ENCODE measurements at regions not wholly inside any gene's neighbourhood (a gene's known extent, or its start where the extent isn't known, plus 50 kb on each side); places are given as distances from the start of the nearest gene placed in this dataset.

- H3K4me1 ChIP-seq (ENCODE audit: control insufficient read depth, insufficient read depth, low read length) = no peaks in the 10 kb centered on the region
- H3K36me3 ChIP-seq (ENCODE audit: insufficient read depth, low read length) = no peaks in the 10 kb centered on the region
- no peaks in the 10 kb centered on the region for H3K9me3 ChIP-seq (replicated peaks; ENCODE audit: low read length)
- no peak overlapping the region for H3K4me2 ChIP-seq (ENCODE audit: low read length)
- H3K9ac ChIP-seq (ENCODE audit: low read depth, low read length) = no peak overlapping the region
- no peaks in the 10 kb centered on the region for H3K27me3 ChIP-seq (ENCODE audit: control insufficient read depth, insufficient read depth, low read length)
- H3K4me3 ChIP-seq (ENCODE audit: low read length) = no peak overlapping the region
Measured at GRCh38 chr7:136166521-136166920, 189.4 kb upstream of the MTPN start.

- Histone ChIP-seq H3K36me3 (ENCODE audit: insufficient read depth, low read length) (no peaks in the 10 kb centered on the region), H3K9me3 (replicated peaks; ENCODE audit: low read length) (no peaks in the 10 kb centered on the region), H3K4me2 (ENCODE audit: low read length) (no peak overlapping the region), H3K4me1 (ENCODE audit: control insufficient read depth, insufficient read depth, low read length) (no peaks in the 10 kb centered on the region), H3K27me3 (ENCODE audit: control insufficient read depth, insufficient read depth, low read length) (no peaks in the 10 kb centered on the region), H3K9ac (ENCODE audit: low read depth, low read length) (no peak overlapping the region), H3K4me3 (ENCODE audit: low read length) (no peak overlapping the region)
Measured at GRCh38 chr7:136163340-136163801, 186.2 kb upstream of the MTPN start.

- no peak overlapping the region for H3K4me3 ChIP-seq (ENCODE audit: low read length)
- H3K27me3 ChIP-seq (ENCODE audit: control insufficient read depth, insufficient read depth, low read length) = no peaks in the 10 kb centered on the region
- H3K9ac ChIP-seq (ENCODE audit: low read depth, low read length) = no peak overlapping the region
- no peaks in the 10 kb centered on the region for H3K4me1 ChIP-seq (ENCODE audit: control insufficient read depth, insufficient read depth, low read length)
- H3K9me3 ChIP-seq (replicated peaks; ENCODE audit: low read length) = no peaks in the 10 kb centered on the region
- H3K4me2 ChIP-seq (ENCODE audit: low read length) = no peak overlapping the region
- H3K36me3 ChIP-seq (ENCODE audit: insufficient read depth, low read length) = no peaks in the 10 kb centered on the region
Measured at GRCh38 chr7:136150311-136150710, 173.2 kb upstream of the MTPN start.

GRCh38 chr7:136148920-136149319 lies 171.8 kb upstream of the MTPN start:
- Histone ChIP-seq H3K9me3 (replicated peaks; ENCODE audit: low read length) (no peaks in the 10 kb centered on the region), H3K9ac (ENCODE audit: low read depth, low read length) (no peak overlapping the region), H3K4me1 (ENCODE audit: control insufficient read depth, insufficient read depth, low read length) (no peaks in the 10 kb centered on the region), H3K36me3 (ENCODE audit: insufficient read depth, low read length) (no peaks in the 10 kb centered on the region), H3K27me3 (ENCODE audit: control insufficient read depth, insufficient read depth, low read length) (no peaks in the 10 kb centered on the region), H3K4me2 (ENCODE audit: low read length) (no peak overlapping the region), H3K4me3 (ENCODE audit: low read length) (no peak overlapping the region)

- no peaks in the 10 kb centered on the region for H3K9me3 ChIP-seq (replicated peaks; ENCODE audit: low read length)
- H3K27me3 ChIP-seq (ENCODE audit: control insufficient read depth, insufficient read depth, low read length) = no peaks in the 10 kb centered on the region
- no peak overlapping the region for H3K4me2 ChIP-seq (ENCODE audit: low read length)
- no peak overlapping the region for H3K4me3 ChIP-seq (ENCODE audit: low read length)
- H3K4me1 ChIP-seq (ENCODE audit: control insufficient read depth, insufficient read depth, low read length) = no peaks in the 10 kb centered on the region
- no peaks in the 10 kb centered on the region for H3K36me3 ChIP-seq (ENCODE audit: insufficient read depth, low read length)
- H3K9ac ChIP-seq (ENCODE audit: low read depth, low read length) = no peak overlapping the region
Measured at GRCh38 chr7:136146925-136147324, 169.8 kb upstream of the MTPN start.

GRCh38 chr7:136144182-136144581 lies 167.0 kb upstream of the MTPN start:
- Histone ChIP-seq H3K9ac (ENCODE audit: low read depth, low read length) (no peak overlapping the region), H3K4me2 (ENCODE audit: low read length) (no peak overlapping the region), H3K4me3 (ENCODE audit: low read length) (no peak overlapping the region), H3K36me3 (ENCODE audit: insufficient read depth, low read length) (no peaks in the 10 kb centered on the region), H3K9me3 (replicated peaks; ENCODE audit: low read length) (no peaks in the 10 kb centered on the region), H3K27me3 (ENCODE audit: control insufficient read depth, insufficient read depth, low read length) (no peaks in the 10 kb centered on the region), H3K4me1 (ENCODE audit: control insufficient read depth, insufficient read depth, low read length) (no peaks in the 10 kb centered on the region)

- no peak overlapping the region for H3K4me3 ChIP-seq (ENCODE audit: low read length)
- no peak overlapping the region for H3K9ac ChIP-seq (ENCODE audit: low read depth, low read length)
- no peak overlapping the region for H3K4me2 ChIP-seq (ENCODE audit: low read length)
- no peaks in the 10 kb centered on the region for H3K36me3 ChIP-seq (ENCODE audit: insufficient read depth, low read length)
- no peaks in the 10 kb centered on the region for H3K4me1 ChIP-seq (ENCODE audit: control insufficient read depth, insufficient read depth, low read length)
- no peaks in the 10 kb centered on the region for H3K9me3 ChIP-seq (replicated peaks; ENCODE audit: low read length)
- no peaks in the 10 kb centered on the region for H3K27me3 ChIP-seq (ENCODE audit: control insufficient read depth, insufficient read depth, low read length)
Measured at GRCh38 chr7:136143271-136143670, 166.1 kb upstream of the MTPN start.

- Histone ChIP-seq H3K27me3 (ENCODE audit: control insufficient read depth, insufficient read depth, low read length) (no peaks in the 10 kb centered on the region), H3K4me2 (ENCODE audit: low read length) (no peak overlapping the region), H3K4me3 (ENCODE audit: low read length) (no peak overlapping the region), H3K9me3 (replicated peaks; ENCODE audit: low read length) (no peaks in the 10 kb centered on the region), H3K9ac (ENCODE audit: low read depth, low read length) (no peak overlapping the region), H3K36me3 (ENCODE audit: insufficient read depth, low read length) (no peaks in the 10 kb centered on the region), H3K4me1 (ENCODE audit: control insufficient read depth, insufficient read depth, low read length) (no peaks in the 10 kb centered on the region)
Measured at GRCh38 chr7:136142583-136142982, 165.4 kb upstream of the MTPN start.

- H3K9ac ChIP-seq (ENCODE audit: low read depth, low read length) = no peak overlapping the region
- H3K4me2 ChIP-seq (ENCODE audit: low read length) = no peak overlapping the region
- H3K4me3 ChIP-seq (ENCODE audit: low read length) = no peak overlapping the region
- no peaks in the 10 kb centered on the region for H3K4me1 ChIP-seq (ENCODE audit: control insufficient read depth, insufficient read depth, low read length)
- no peaks in the 10 kb centered on the region for H3K27me3 ChIP-seq (ENCODE audit: control insufficient read depth, insufficient read depth, low read length)
- no peaks in the 10 kb centered on the region for H3K36me3 ChIP-seq (ENCODE audit: insufficient read depth, low read length)
- no peaks in the 10 kb centered on the region for H3K9me3 ChIP-seq (replicated peaks; ENCODE audit: low read length)
Measured at GRCh38 chr7:136140469-136140868, 163.3 kb upstream of the MTPN start.

GRCh38 chr7:136139417-136139816 lies 162.3 kb upstream of the MTPN start:
- H3K4me1 ChIP-seq (ENCODE audit: control insufficient read depth, insufficient read depth, low read length) = peaks cover under 1% of the 10 kb centered on the region
- no peak overlapping the region for H3K9ac ChIP-seq (ENCODE audit: low read depth, low read length)
- no peak overlapping the region for H3K4me2 ChIP-seq (ENCODE audit: low read length)
- H3K4me3 ChIP-seq (ENCODE audit: low read length) = no peak overlapping the region
- H3K27me3 ChIP-seq (ENCODE audit: control insufficient read depth, insufficient read depth, low read length) = no peaks in the 10 kb centered on the region
- H3K36me3 ChIP-seq (ENCODE audit: insufficient read depth, low read length) = no peaks in the 10 kb centered on the region
- no peaks in the 10 kb centered on the region for H3K9me3 ChIP-seq (replicated peaks; ENCODE audit: low read length)

GRCh38 chr7:136138991-136139390 lies 161.8 kb upstream of the MTPN start:
- Histone ChIP-seq H3K9me3 (replicated peaks; ENCODE audit: low read length) (no peaks in the 10 kb centered on the region), H3K4me2 (ENCODE audit: low read length) (no peak overlapping the region), H3K36me3 (ENCODE audit: insufficient read depth, low read length) (no peaks in the 10 kb centered on the region)

GRCh38 chr7:136136906-136137454 lies 159.8 kb upstream of the MTPN start:
- Histone ChIP-seq H3K4me1 (ENCODE audit: control insufficient read depth, insufficient read depth, low read length) (peaks cover 8% of the 10 kb centered on the region), H3K4me2 (ENCODE audit: low read length) (no peak overlapping the region), H3K36me3 (ENCODE audit: insufficient read depth, low read length) (no peaks in the 10 kb centered on the region), H3K4me3 (ENCODE audit: low read length) (no peak overlapping the region), H3K9ac (ENCODE audit: low read depth, low read length) (no peak overlapping the region), H3K27me3 (ENCODE audit: control insufficient read depth, insufficient read depth, low read length) (no peaks in the 10 kb centered on the region), H3K9me3 (replicated peaks; ENCODE audit: low read length) (no peaks in the 10 kb centered on the region)

More at GRCh38 chr7:136138991-136139390, 161.8 kb upstream of the MTPN start:
- Histone ChIP-seq H3K4me1 (ENCODE audit: control insufficient read depth, insufficient read depth, low read length) (peaks cover 4% of the 10 kb centered on the region), H3K27me3 (ENCODE audit: control insufficient read depth, insufficient read depth, low read length) (no peaks in the 10 kb centered on the region), H3K4me3 (ENCODE audit: low read length) (no peak overlapping the region), H3K9ac (ENCODE audit: low read depth, low read length) (no peak overlapping the region)

Measured in skeletal muscle satellite cell (primary cell).